Sciatic nerve (tissue), 2 donors: ENCODE measurements at regions not wholly inside any gene's neighbourhood (a gene's known extent, or its start where the extent isn't known, plus 50 kb on each side); places are given as distances from the start of the nearest gene placed in this dataset.

Source experiments
- ATAC-seq: fragments of 200-7000 bp; cut with Tn5 transposase; one replicate; pipeline ENCODE4 v1.9.1; 2020; ENCODE audit warnings: mild to moderate bottlenecking, moderate library complexity
- DNase-seq: peaks from one replicate; pipeline ENCODE4 v3.0.0-alpha.2; 2020; ENCODE audit warnings: low spot score
- intact Hi-C: fragments of 100-400 bp; cut with DNase I; formaldehyde crosslinking; loops from one replicate; pipeline ENCODE4 v1.14.2; 2022
- donor health status: DM: no; HTN: no; CAD: no.
- donor health status: DM: no; HTN: no; CAD: no.

DNA sequence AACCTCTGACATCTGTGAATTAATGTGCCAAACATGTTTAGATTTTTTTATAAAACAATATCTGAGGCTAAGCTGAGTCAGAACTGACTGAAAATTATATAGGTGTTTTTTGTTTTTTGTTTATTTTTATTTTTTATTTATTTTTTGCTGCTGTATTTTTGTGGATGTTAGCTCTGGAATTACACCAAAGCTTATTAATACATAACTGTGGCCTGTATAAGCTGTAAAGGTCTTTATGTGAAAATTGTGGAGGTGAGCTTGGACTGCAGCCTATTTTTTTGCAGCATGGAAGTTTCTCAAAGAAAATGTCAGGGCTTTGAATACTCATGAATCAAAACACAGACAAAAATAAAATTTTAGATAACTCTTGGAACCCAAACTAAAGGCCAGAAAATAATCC lies 199.8 kb downstream of the CHRM3 start:
- intact Hi-C loops: no loop called here

DNA sequence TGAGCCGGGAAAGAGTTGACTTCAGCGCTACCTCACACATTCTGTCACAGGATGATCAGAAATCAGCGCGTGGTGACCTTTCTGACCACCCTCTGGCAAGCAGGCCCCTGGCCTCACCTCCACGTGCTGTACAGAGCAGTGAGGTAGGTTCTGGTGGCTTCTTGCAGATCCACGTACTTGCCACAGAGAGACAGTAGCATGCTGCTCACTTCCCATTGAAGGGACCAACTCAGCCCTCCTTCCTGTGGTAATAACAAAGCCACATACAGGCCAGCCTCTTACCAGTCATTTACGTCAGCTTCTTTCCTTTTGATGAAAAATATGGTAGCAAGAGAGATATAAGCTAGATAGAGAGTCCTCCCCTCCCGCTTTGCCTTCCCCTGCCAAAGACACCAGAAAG lies 200.7 kb downstream of the CHRM3 start:
- intact Hi-C loops: no loop called here
- DNase-seq (no peak), ATAC-seq (no peak)

More for the DNA sequence above, 199.8 kb downstream of the CHRM3 start:
- DNase-seq: no peak
- no peak for ATAC-seq

DNA sequence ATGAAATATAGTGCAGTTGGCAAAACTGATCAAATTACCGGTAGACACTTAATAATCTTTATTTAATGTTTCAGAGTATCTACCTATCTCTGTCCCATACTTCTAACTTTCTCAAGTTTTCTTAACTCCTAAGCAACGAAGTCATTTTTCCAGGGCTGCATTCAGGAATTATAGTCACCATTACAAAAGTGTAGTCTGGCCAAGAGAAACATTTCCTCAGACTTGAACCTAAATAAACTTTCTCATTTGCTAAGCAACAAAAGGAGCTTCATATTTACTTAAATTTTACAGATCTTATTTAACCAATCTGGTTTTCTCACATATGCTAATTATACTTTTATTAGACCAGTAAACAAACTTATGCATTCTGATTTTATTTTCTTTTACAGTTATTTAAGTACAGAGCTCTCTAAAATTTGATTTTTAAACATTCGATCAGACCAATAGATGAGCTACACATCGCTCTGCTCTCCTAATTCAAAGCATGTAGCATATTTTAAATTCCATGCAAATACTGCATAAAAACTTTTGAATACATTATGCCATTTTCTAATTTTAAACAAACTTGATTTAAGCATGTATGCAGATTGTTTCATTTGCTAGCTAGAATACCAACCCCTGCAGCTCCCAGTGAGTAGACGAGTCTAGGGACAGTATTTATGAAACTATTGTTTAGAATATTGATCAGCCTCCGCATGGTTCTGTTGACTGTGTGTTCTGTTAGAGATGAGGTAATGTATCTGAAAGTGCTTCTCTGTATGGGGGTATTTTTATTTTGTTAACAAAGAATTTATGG lies 201.4 kb downstream of the CHRM3 start:
- intact Hi-C loops: no loop called here
- DNase-seq (no peak), ATAC-seq (no peak)

DNA sequence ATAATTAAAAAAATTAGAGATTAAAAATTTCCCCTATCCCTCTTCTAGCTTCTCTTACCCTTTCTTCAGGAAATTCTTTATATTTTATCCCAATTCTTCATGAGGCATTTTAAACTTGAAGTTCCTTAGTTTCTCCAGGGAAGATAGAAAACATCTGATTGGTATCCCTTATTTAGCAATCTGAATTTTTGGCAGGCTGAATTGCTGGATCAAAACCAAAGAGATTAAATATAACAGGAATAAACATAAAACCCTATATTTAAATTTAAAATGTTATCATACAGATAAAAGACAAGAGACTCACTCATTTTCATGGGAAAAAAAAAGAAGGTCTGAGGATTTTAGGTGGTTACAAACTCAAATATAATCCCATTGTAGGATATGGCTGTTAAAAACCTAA lies 204.2 kb downstream of the CHRM3 start:
- intact Hi-C loops: no loop called here
- no peak for DNase-seq
- no peak for ATAC-seq

DNA sequence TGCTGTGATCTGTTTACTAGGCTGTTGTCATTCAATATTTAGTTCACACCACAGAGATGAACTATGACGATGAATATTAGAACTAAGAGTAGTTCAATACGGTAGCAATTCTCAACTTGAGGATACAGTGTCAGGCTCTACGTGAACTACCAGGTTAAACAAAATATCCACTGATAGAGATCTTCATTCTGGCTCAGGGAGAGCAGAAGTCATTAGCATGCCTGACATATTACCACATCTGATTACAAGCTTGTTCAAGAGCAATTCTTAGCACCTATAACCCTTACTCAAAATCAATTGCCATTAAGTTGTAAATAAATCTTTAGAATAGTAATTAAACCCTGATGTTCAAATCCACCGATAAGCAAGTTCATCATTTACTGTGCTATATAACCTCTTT lies 207.2 kb downstream of the CHRM3 start:
- intact Hi-C loops: no loop called here
- DNase-seq (no peak), ATAC-seq (no peak)

DNA sequence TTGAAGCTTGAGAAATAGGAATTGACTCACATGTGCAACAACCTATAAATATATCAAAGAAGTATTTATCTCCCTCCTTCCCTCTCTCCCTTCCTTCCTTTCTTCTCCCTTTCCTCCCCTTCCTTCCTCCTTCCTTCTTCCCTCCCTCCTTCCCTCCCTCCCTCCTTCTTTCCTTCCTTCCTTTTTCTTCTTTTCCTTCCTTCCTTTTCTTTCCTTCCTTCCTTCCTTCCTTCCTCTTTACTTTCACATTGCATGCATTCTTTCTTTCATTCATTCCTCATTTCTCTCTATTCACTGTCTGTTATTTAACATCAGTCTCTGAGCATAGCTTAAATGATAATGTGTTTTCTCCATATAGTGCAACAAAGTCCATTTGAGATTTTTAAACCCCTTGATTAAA lies 214.2 kb downstream of the CHRM3 start:
- intact Hi-C loops: no loop called here
- ATAC-seq (no peak), DNase-seq (no peak)

DNA sequence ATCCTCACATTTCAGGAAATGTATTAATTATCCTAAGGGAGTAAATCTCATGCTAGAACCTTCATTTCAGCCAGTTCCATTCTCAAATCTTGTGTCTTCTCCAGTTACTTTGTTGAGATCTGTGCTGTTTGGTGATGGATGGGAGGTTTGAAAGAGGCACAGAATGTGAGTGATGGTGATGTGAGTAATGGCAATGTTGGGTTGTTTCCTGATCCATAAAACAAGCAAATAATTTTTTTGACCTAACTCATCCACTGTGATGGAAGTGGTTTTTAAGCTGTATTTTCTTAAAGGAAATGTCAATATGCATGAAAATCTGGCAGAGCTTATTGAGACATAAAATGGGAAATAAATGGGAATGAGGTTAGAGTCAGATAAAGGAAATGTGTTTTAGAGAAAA lies 214.7 kb downstream of the CHRM3 start:
- intact Hi-C loops: no loop called here
- DNase-seq (no peak), ATAC-seq (no peak)

DNA sequence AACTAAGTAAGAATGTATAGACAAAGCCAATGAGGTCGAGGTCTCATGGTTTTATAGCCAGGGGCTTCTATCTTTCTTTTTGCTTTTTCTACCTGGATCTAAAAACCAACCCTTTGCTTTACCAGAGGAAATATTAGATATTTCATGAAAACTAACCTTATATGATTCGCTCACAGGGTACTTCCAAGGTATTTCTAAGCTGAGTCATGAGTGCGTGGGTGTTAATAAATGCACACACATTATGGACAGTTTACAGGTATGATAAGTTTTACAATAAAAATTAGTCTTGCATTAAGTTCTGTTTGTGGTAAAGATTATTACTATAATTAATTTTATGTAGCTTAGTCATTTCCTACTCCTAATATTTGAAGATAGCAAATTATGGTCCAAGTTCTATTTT lies 217.2 kb downstream of the CHRM3 start:
- ATAC-seq (no peak), DNase-seq (no peak)
- intact Hi-C loops: no loop called here

DNA sequence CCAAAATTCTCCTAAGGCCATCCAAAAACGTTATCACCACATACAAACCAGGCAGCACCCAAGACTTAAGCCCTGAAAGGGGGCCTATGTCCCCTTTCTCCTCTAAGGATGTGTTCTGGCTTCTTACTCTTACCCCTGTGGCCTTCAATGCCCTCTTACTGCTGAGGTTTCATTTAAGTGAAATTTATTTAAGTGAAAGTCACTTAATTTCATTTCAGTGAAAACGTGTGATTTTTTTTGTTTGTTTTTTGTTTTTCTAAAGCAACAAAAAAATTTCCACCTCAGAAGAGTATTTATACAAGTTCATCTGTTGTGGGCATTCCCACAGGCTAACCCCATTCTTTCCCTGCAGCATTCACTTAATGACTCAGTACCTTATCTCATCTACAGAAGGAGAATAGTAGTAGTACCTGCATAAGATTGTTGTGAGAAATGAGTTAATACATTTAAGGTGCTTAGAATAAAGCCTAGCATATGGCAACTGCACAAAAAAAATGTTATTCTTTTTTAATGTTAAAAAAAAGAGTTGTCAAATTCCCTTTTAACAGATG lies 220.6 kb downstream of the CHRM3 start:
- DNase-seq (no peak), ATAC-seq (no peak)
- intact Hi-C loops: no loop called here

DNA sequence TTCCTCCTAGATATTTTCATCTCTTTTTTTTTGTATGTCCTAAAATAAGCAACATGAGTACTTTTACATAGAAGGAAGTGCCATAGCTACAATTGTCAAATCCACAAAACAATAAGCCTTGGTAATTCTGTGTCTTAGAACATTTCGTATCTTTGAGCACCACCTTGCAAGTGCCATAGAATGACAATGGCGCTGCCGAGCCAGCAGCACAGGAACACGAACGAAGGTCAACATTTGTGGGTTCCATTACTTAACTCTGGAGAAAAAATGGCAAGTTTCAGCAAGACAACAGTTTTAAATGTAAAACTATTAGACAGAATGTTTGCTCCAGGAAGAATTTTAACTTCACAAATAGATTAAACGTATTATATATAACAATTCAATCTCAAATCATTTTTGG lies 222.1 kb downstream of the CHRM3 start:
- DNase-seq (no peak), ATAC-seq (no peak)
- intact Hi-C loops: no loop called here

DNA sequence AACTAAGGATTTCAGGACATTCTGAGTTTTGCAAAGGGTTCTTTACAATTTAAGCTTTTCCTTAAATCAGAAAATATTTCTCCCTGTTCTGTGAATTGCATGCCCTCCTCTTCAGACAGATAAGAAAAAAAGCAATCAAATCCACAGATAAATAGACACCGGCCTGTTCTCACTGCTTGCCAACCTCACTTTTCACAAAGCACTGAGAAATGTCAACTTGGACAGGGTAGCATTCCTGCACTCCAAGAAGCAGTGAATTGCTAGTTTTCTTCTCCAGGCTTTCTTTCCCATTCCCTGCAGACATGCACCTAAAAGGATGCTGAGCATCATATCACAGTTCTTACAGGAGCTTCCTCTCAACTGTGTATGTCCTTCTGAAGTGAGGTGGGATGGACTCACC lies 226.0 kb downstream of the CHRM3 start:
- no peak for ATAC-seq
- intact Hi-C loops: no loop called here
- no peak for DNase-seq

DNA sequence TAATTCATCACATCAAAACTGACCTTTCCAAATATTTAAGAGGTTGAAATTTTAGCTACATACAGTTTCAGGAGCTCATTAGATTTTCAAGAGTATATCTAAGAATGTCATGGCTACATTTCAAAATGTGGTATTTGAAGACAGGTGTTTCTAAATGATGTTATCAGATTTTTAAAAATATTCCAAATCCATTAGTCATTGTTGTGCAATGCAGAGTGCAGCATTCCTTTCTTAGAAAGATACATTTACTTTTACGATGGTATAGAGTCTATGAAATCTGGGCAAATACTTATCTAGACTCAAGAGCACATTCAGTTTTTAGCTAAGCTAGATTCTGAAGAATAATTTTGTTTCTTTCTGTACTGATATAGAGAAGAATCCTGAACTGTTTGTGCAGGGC lies 230.3 kb downstream of the CHRM3 start:
- DNase-seq: no peak
- ATAC-seq: no peak
- intact Hi-C loops: no loop called here

DNA sequence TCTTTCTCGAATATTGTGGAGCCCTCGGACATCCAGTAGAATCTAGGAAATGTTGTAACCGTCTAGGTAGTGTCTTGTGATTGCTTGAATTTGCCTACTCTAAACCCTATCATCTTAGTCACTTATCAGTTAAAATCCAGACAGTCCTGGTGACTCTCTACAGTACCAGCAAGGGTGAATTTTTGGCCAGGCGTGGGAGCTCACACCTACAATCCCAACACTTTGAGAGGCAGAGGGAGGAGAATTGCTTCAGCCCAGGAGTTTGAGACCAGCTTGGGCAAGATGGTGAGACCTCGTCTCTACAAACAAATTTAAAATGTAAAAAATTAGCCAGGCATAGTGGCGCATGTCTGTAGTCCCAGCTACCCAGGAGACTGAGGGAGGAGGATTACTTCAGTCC lies 230.9 kb downstream of the CHRM3 start:
- intact Hi-C loops: no loop called here
- no peak for ATAC-seq
- no peak for DNase-seq

DNA sequence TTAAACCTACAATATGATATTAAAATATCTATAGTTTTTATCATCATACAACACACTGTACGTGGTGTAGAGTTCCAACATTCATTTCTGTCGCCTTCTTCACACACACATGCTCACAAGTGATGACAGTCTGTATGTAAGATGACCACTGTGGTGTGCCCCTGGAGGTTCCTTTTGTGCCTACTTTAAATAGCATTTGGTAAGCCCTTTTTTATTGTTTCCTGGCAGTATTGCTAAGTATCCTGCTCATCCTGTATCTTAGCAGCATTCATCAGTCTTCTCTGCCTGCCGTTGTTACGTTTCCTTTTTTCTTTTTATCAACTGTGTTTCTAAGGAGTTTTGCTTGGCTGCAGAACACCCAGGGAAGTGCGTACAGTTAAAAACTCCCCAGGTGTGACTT lies 231.4 kb downstream of the CHRM3 start:
- DNase-seq (no peak), ATAC-seq (no peak)
- intact Hi-C loops: no loop called here

DNA sequence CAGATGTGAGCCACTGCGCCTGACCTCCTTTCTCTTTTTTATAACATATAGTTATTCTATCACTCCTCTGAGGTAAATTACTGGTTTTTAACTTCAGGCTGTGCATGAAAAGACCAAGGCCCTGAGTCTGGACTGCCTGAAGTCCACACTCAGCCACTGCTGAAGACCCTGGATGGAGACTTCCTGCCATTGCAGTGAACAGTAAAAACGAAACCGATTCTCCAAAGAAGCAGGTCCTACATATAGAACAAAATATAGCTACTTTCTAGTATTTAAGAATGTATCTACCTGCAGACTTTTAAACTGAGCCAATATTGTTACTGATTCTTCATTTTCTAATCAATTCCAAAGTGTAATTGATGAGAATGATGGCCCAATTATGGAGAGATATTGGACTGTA lies 232.8 kb downstream of the CHRM3 start:
- ATAC-seq (no peak), DNase-seq (no peak)
- intact Hi-C loops: no loop called here

DNA sequence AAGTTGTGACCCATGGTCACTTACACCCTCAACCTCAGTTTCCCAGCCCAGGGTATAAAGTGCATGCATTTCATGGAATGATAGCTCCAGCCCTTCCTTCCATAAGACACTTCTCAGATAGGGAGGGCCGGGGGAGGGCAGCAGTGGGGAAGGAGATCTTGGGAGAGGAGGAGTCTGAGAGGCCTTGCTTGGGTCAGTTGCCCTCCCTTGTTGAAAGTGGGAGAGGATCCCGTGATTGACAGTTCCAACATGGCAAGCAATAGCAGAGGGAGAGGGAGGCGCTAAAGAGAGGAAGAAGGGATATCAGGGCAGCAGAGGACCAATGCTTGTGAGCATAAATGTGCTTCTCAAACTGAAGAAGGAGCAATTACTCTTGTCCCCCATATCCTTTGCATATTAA lies 244.4 kb downstream of the CHRM3 start:
- DNase-seq (no peak), ATAC-seq (no peak)
- intact Hi-C loops: no loop called here

DNA sequence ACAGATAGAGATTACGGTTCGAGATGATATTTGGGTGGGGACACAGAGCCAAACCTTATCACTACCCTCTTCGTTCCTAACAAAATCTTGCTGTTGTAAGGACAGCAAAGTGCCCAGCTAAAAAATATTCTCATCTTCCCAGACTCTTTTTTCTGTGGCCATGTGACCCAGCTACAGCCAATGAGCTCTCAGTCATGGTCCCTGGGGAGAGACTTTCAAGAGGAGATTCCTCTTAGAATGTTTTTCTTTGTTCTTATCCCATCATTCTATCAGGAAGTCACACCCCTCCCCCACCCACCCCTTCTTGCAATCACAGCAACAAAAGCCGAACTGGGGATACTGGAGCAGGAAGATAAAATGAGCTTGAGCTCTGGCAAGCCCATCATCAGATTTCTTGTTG lies 247.1 kb downstream of the CHRM3 start:
- intact Hi-C loops: no loop called here
- DNase-seq: no peak
- no peak for ATAC-seq

DNA sequence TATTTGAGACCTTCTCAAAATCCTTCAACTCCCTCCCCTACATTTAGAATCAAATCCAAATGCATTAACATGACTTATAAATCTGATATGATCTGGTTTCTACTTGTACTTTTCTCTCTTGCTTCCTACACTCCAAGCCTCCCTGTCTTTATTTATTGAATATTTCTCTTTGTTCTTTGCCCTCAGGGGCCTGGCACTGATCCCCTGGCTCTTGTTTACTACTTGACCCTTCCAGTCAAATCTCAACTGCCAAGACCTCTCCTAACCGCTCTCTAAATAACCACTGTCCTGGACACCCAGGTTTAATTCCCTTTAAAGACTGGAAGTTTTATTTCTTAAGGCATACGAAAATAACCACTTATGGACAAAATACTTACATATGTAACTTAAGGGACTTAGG lies 248.9 kb downstream of the CHRM3 start:
- no peak for DNase-seq
- intact Hi-C loops: no loop called here

DNA sequence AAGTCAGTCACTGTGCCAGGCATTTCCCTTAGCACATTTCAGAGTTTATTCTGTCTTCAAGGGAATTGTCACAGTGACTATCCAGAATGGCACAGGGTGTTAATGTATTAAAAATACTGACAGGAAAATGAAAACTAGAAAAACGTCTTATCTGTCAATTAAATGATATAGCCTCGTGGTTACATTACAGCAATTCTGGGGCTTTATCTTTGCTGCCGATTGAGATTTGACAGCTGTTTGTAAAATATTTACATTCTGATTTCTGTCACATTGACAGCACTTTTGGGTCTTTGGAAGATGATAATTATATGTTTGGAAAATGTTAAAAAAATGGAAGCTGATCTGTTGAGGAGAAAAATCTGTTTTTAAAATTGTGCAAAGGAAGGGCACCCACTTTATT lies 250.0 kb downstream of the CHRM3 start:
- intact Hi-C loops: no loop called here
- no peak for ATAC-seq
- DNase-seq: no peak

More for the DNA sequence above, 248.9 kb downstream of the CHRM3 start:
- no peak for ATAC-seq

DNA sequence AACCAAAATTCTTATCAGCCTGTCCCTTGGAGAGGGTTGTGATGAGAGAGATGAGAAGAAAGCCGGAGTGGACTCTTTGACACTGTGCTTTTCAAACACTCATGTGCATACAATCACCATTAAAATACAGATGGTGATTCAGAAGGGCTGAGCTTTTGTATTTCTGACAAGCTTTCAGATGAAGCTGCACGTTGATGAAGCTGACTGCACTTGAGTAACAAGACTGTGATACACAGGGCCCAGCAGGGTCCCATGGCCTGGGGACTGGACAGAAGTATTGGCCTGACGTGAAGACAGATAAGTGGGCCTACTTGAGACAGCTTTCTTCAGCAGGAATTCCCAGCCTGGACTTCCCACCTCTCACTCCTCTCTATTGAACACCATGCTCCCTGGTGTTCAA lies 258.2 kb downstream of the CHRM3 start:
- no peak for ATAC-seq
- intact Hi-C loops: no loop called here
- no peak for DNase-seq

DNA sequence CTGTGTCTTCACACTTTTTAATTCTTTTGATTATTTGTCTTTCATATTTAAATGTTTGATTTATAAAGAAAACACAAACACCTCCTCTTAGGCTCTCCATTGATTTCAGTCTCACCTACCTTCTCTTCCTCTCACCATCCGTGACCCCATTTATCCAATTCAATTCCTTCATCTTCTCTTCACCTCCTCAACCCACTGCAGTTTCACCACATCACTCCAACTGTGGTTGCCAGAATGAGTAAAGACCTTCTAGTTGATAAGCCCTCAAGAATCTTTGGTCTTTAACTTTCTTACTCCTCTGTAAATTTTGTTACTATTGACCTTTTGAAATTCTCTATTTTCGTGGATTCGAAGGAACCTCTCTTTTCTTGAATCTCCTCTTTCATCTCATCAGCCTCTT lies 260.7 kb downstream of the CHRM3 start:
- intact Hi-C loops: no loop called here

More for the DNA sequence above, 260.7 kb downstream of the CHRM3 start:
- DNase-seq (no peak), ATAC-seq (no peak)
